Prostate gland (tissue), 2 donors: ENCODE measurements at regions not wholly inside any gene's neighbourhood (a gene's known extent, or its start where the extent isn't known, plus 50 kb on each side); places are given as distances from the start of the nearest gene placed in this dataset.

ENCODE experiments used
- DNase-seq: peaks from one replicate; pipeline ENCODE4 v3.0.0-alpha.2; 2019; ENCODE audit warnings: low spot score
- H3K27ac ChIP-seq, 2 donors: fragments of 200-600 bp; sonication (generic); 2 replicates each; pipeline ENCODE4 v1.5.1; 2017 to 2019
- H3K27me3 ChIP-seq: fragments of 200-600 bp; sonication (generic); replicated peaks from 2 replicates; pipeline ENCODE4 v1.5.1; 2019; ENCODE audit not compliant: insufficient read depth
- H3K36me3 ChIP-seq, 2 donors: fragments of 200-600 bp; sonication (generic); 1 replicate in 1 of 2; 2 replicates in 1 of 2; pipeline versions ENCODE4 v1.5.1 to v1.8.1; 2017 to 2019
- H3K4me1 ChIP-seq: fragments of 200-600 bp; sonication (generic); replicated peaks from 2 replicates; pipeline ENCODE4 v1.5.1; 2019
- H3K4me3 ChIP-seq, 2 donors: fragments of 200-600 bp; sonication (generic); 2 replicates each; pipeline ENCODE4 v1.5.1; 2017 to 2019
- H3K9me3 ChIP-seq: fragments of 200-600 bp; sonication (generic); 2 replicates; pipeline ENCODE4 v1.5.1; 2017
- POLR2A ChIP-seq: fragments of 450-650 bp; IDR thresholded peaks from one replicate; pipeline ENCODE4 v1.6.1; 2016; ENCODE audit warnings: antibody characterized with exemption, mild to moderate bottlenecking
- POLR2AphosphoS5 ChIP-seq: sonication (generic); formaldehyde crosslinking; IDR thresholded peaks from one replicate; pipeline ENCODE4 v1.6.1; 2017; ENCODE audit warnings: antibody characterized with exemption
- WGBS: methylation state at CpG from one replicate; pipeline ENCODE4 v1.1.5; 2018; 5-methylcytosine and 5-hydroxymethylcytosine counted together
- intact Hi-C: fragments of 100-400 bp; cut with DNase I; formaldehyde crosslinking; loops from one replicate; pipeline ENCODE4 v1.14.2; 2022
- TF ChIP-seq, protein P1 (sequence below), 4 experiments: fragments of 200-600 bp in 2 of 4; fragments of 450-650 bp in 2 of 4; sonication (generic) in 2 of 4; IDR thresholded peaks; 1 replicate in 3 of 4; 2 replicates in 1 of 4; pipeline ENCODE4 v1.5.1; 2016 to 2019; ENCODE audit warnings: antibody characterized with exemption in 4 of 4, mild to moderate bottlenecking in 2 of 4, moderate library complexity in 2 of 4

DNA sequence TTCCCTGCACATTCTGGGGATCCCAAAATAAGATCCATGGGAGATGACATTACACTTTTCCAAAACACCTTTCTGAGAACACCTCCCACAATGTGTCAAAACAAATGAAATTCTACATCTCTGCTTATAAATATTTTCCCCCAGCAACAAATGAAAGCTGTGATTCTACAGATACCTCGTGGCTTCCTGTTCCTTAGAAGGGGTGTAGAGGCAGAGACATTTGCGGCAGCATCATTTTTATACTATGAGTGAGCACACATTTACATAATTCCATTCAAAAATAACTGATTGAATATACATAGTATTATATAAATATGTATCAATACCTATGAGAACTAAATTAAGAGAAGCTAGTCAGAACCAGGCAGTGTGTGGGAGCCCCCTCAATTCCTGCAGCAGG is 213.9 kb upstream of the JARID2 start:
- Histone ChIP-seq H3K4me3 (no peak overlapping the region), H3K36me3 (no peaks in the 10 kb centered on the region), H3K27me3 (no peaks in the 10 kb centered on the region), H3K27ac (no peak overlapping the region), H3K4me1 (no peaks in the 10 kb centered on the region), H3K9me3 (no peaks in the 10 kb centered on the region)
- intact Hi-C loops, result no loop called here
- WGBS, result 76% methylated on average over 2 of the region's 2 CpGs
- TF ChIP-seq POLR2A (no peak), POLR2AphosphoS5 (no peak)
- TF ChIP-seq, protein P1, sequence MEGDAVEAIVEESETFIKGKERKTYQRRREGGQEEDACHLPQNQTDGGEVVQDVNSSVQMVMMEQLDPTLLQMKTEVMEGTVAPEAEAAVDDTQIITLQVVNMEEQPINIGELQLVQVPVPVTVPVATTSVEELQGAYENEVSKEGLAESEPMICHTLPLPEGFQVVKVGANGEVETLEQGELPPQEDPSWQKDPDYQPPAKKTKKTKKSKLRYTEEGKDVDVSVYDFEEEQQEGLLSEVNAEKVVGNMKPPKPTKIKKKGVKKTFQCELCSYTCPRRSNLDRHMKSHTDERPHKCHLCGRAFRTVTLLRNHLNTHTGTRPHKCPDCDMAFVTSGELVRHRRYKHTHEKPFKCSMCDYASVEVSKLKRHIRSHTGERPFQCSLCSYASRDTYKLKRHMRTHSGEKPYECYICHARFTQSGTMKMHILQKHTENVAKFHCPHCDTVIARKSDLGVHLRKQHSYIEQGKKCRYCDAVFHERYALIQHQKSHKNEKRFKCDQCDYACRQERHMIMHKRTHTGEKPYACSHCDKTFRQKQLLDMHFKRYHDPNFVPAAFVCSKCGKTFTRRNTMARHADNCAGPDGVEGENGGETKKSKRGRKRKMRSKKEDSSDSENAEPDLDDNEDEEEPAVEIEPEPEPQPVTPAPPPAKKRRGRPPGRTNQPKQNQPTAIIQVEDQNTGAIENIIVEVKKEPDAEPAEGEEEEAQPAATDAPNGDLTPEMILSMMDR (IDR thresholded peaks at IDR 0.05), result no peak
- DNase-seq, result no peak

DNA sequence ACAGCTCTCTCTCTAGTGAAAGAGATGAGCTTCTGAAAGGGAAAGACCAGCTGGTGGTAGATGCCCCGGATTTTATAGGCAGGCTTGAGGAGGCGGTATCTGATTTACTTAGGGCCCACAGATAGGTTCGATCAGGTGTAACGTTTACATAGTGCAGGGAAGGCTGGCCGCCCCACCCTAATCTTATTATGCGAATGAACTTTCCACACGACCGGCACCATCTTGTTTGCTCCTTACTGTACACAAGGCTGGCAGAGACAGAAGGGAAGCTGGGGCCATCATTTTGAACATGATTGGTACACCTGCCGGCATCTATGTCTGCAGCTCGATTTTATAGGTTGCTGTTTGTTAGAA is 212.0 kb upstream of the JARID2 start:
- Histone ChIP-seq H3K36me3 (no peaks in the 10 kb centered on the region), H3K27me3 (no peaks in the 10 kb centered on the region), H3K4me3 (no peak overlapping the region), H3K27ac (no peak overlapping the region), H3K4me1 (no peaks in the 10 kb centered on the region), H3K9me3 (no peaks in the 10 kb centered on the region)
- 78% methylated on average over 10 of the region's 10 CpGs for WGBS
- intact Hi-C loops, result no loop called here
- TF ChIP-seq, protein P1 (IDR thresholded peaks at IDR 0.05), result no peak
- TF ChIP-seq POLR2AphosphoS5 (no peak), POLR2A (no peak)
- DNase-seq, result no peak

DNA sequence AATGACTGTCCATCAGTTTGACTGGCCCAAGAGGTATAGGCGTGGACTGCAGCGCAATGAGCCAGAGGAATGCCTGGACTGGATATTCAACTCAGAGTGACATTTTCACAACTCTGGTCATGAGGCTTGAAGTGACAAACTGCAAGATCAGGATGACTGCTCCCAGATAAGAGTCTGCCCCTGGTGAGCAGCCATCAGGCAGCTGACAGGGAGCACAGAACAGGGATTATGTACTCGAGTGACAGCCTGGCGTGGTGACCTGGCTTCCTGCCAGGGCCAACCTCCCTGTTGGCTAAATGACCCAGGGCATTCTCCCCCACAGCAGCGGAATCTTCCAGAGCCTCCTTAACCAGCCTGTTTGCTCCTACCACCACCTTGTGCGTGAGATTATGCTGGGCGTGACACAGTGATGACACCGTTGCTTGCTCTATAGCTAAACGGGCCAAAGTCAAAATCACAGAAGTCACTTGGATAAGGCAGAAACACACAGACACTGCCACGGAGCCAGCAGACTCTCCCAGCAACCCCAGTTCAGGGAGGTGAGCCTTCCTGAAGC is 209.1 kb upstream of the JARID2 start:
- H3K9me3 ChIP-seq, result no peaks in the 10 kb centered on the region
- no peak overlapping the region for H3K4me3 ChIP-seq
- DNase-seq, result no peak
- H3K4me1 ChIP-seq, result no peaks in the 10 kb centered on the region
- TF ChIP-seq POLR2AphosphoS5, result no peak
- TF ChIP-seq, protein P1 (IDR thresholded peaks at IDR 0.05), result no peak
- no peak for TF ChIP-seq POLR2A
- WGBS, result 52% methylated on average over 10 of the region's 10 CpGs
- no peak overlapping the region for H3K27ac ChIP-seq
- H3K27me3 ChIP-seq, result no peaks in the 10 kb centered on the region
- intact Hi-C loops, result no loop called here
- no peaks in the 10 kb centered on the region for H3K36me3 ChIP-seq

DNA sequence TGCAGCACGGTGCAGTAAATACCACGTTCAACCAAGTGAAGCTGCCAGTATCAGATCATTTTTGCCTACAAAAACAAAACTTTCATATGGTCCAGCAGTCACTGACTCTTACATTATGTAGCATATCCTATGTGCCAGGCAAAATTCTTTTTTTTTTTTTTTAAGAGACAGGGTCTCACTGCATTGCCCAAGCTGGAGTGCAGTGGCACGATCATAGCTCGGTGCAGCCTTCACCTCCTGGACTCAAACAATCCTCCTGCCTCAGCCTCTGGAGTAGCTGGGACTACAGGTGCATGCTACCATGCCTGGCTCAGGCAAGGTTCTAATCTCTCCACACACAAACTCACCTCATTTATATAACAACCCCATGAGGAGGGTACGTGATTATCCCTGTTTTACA is 208.6 kb upstream of the JARID2 start:
- intact Hi-C loops, result no loop called here
- WGBS, result 88% methylated on average over 5 of the region's 5 CpGs

More for the DNA sequence above, 208.6 kb upstream of the JARID2 start:
- Histone ChIP-seq H3K9me3 (no peaks in the 10 kb centered on the region), H3K27ac (no peak overlapping the region), H3K27me3 (no peaks in the 10 kb centered on the region), H3K4me3 (no peak overlapping the region), H3K4me1 (no peaks in the 10 kb centered on the region), H3K36me3 (no peaks in the 10 kb centered on the region)
- TF ChIP-seq POLR2A, result no peak
- TF ChIP-seq, protein P1 (IDR thresholded peaks at IDR 0.05), result no peak
- DNase-seq, result no peak
